ENCODE measurements at regions not wholly inside any gene's neighbourhood (a gene's known extent, or its start where the extent isn't known, plus 50 kb on each side); places are given as distances from the start of the nearest gene placed in this dataset.

DNA sequence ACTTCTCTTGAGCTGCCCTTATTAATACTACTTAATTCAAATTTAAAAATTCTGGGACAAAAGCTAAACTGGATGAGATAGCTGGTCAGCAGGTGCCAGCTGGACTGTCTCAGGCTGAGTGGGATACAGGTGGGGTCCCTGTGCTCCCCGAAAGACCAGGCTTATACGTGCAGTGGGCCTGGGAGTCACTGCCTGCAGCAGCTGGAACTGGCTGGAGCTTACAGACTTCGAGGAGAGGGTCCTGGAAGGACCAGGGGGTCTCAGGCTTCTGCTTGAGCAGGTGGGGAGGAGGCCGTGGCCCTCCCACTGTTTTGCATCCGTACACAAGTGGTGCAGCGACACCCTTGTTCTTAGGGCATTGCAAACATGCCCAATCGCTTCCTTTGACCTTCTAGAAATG, 203.7 kb downstream of the GLRX3 start:
- TF ChIP-seq POLR2AphosphoS5 (IDR thresholded peaks at IDR 0.05; ENCODE audit: low read depth): no peak
- TF ChIP-seq, protein P1, sequence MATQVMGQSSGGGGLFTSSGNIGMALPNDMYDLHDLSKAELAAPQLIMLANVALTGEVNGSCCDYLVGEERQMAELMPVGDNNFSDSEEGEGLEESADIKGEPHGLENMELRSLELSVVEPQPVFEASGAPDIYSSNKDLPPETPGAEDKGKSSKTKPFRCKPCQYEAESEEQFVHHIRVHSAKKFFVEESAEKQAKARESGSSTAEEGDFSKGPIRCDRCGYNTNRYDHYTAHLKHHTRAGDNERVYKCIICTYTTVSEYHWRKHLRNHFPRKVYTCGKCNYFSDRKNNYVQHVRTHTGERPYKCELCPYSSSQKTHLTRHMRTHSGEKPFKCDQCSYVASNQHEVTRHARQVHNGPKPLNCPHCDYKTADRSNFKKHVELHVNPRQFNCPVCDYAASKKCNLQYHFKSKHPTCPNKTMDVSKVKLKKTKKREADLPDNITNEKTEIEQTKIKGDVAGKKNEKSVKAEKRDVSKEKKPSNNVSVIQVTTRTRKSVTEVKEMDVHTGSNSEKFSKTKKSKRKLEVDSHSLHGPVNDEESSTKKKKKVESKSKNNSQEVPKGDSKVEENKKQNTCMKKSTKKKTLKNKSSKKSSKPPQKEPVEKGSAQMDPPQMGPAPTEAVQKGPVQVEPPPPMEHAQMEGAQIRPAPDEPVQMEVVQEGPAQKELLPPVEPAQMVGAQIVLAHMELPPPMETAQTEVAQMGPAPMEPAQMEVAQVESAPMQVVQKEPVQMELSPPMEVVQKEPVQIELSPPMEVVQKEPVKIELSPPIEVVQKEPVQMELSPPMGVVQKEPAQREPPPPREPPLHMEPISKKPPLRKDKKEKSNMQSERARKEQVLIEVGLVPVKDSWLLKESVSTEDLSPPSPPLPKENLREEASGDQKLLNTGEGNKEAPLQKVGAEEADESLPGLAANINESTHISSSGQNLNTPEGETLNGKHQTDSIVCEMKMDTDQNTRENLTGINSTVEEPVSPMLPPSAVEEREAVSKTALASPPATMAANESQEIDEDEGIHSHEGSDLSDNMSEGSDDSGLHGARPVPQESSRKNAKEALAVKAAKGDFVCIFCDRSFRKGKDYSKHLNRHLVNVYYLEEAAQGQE (IDR thresholded peaks at IDR 0.05; ENCODE audit: insufficient replicate concordance, low read depth): no peak
